Peyer's patch (tissue), 4 donors: ENCODE measurements at regions not wholly inside any gene's neighbourhood (a gene's known extent, or its start where the extent isn't known, plus 50 kb on each side); places are given as distances from the start of the nearest gene placed in this dataset.

Source experiments
- DNase-seq, 3 donors: peaks; one replicate each; pipeline ENCODE4 v3.0.0-alpha.2; 2017 to 2019
- H3K27ac ChIP-seq, 4 donors: fragments of 200-600 bp; sonication (generic); one replicate each; pipeline ENCODE4 v1.5.1; 2016 to 2019
- H3K27me3 ChIP-seq, 2 donors: fragments of 200-600 bp; sonication (generic); one replicate each; pipeline ENCODE4 v1.5.1; 2019
- H3K36me3 ChIP-seq, 3 donors: fragments of 200-600 bp; sonication (generic); one replicate each; pipeline ENCODE4 v1.5.1; 2016 to 2019
- H3K4me1 ChIP-seq, 4 donors: fragments of 200-600 bp; sonication (generic); one replicate each; pipeline ENCODE4 v1.5.1; 2016 to 2019
- H3K4me3 ChIP-seq, 4 donors: fragments of 200-600 bp; sonication (generic); 1 replicate in 3 of 4; 2 replicates in 1 of 4; pipeline ENCODE4 v1.5.1; 2016 to 2019; ENCODE audit warnings: mild to moderate bottlenecking in 1 of 4
- H3K9me3 ChIP-seq, 4 donors: fragments of 200-600 bp; sonication (generic); one replicate each; pipeline ENCODE4 v1.5.1; 2016 to 2019; ENCODE audit warnings: mild to moderate bottlenecking in 1 of 4
- POLR2A ChIP-seq, 2 donors: fragments of 450-650 bp; IDR thresholded peaks; one replicate each; pipeline ENCODE4 v1.5.1; 2017; ENCODE audit warnings: antibody characterized with exemption in 2 of 2, mild to moderate bottlenecking in 2 of 2, moderate library complexity in 2 of 2
- TF ChIP-seq, protein P1 (sequence below), 6 experiments: fragments of 450-650 bp in 4 of 6; fragments of 200-600 bp in 2 of 6; sonication (generic) in 1 of 6; IDR thresholded peaks; one replicate each; pipeline ENCODE4 v1.5.1; 2017 to 2019; ENCODE audit warnings: antibody characterized with exemption in 6 of 6, mild to moderate bottlenecking in 3 of 6, moderate library complexity in 1 of 6

DNA sequence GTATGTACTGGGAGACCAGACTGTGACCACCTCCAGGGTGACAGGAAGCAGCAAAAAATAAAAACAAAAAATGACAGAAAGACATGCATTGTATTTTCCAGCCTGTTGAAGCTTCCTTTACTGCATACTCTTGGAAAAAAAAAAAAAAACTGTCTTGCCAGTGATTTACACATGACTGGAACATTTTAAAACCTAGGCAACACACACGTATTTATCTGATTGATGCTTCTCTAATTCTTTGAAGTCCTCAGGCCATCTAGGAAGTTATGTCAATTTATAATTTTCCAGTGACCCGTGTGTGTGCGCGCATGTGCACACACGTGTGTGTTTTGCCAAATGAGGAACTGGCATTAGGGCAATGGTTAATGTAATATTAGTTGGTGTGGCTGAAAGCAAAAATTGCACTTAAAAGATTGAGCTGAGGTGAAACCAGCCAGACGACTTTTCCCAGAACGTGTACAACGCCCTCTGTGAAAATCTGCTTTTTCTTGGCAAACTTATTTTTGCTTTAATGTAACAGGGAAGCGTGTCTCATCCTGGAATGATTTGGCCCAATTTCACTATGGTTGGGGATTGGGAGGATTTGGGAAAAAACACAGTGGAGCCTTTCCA is 315.2 kb downstream of the TFAP2A start:
- no peak for DNase-seq
- no peaks in the 10 kb centered on the region for H3K9me3 ChIP-seq
- no peaks in the 10 kb centered on the region for H3K27me3 ChIP-seq
- TF ChIP-seq, protein P1, sequence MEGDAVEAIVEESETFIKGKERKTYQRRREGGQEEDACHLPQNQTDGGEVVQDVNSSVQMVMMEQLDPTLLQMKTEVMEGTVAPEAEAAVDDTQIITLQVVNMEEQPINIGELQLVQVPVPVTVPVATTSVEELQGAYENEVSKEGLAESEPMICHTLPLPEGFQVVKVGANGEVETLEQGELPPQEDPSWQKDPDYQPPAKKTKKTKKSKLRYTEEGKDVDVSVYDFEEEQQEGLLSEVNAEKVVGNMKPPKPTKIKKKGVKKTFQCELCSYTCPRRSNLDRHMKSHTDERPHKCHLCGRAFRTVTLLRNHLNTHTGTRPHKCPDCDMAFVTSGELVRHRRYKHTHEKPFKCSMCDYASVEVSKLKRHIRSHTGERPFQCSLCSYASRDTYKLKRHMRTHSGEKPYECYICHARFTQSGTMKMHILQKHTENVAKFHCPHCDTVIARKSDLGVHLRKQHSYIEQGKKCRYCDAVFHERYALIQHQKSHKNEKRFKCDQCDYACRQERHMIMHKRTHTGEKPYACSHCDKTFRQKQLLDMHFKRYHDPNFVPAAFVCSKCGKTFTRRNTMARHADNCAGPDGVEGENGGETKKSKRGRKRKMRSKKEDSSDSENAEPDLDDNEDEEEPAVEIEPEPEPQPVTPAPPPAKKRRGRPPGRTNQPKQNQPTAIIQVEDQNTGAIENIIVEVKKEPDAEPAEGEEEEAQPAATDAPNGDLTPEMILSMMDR (IDR thresholded peaks at IDR 0.05), result no peak
- TF ChIP-seq POLR2A (IDR thresholded peaks at IDR 0.05), result no peak
- H3K36me3 ChIP-seq, result no peaks in the 10 kb centered on the region
- no peak overlapping the region for H3K27ac ChIP-seq
- H3K4me1 ChIP-seq, result no peaks in the 10 kb centered on the region
- H3K4me3 ChIP-seq, result no peak overlapping the region

DNA sequence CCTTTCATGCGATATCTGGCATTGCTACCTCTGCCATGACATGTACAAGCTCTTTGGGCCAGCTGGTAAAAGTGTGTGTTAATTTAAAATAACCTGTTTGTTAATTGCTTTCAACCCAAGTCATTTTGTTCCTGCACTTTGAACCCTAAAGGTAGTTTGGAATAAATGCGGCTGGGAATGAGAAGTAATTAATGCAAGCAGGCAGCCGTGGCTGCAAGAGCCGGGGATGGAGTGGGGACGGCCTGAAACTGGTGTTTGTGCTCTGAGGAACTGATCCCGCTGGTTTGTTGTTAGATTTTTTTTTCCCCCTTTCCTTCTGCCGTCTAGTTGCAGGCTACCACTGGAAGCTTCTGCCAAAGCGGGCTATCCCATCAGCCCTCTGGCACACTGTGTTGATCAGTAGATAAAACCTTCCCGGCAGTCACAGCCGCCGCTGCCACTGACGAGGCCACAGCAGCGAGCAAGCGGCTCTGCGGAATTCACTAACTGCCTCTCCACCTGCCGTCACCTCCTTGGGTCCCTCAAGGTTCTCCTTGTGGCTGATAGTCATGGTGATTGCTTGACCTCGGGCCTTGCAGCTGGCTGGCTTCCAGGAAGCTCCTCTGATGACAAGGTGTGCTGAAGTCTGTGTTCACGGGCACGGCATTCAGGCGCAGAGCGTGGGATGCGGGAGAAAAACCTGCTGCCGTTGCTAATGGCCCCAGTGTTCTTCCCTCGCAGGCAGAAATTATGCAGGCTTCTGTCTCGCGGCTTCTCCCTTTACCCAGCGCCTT is 315.9 kb downstream of the TFAP2A start:
- Histone ChIP-seq H3K27me3 (no peaks in the 10 kb centered on the region), H3K36me3 (no peaks in the 10 kb centered on the region), H3K4me1 (no peaks in the 10 kb centered on the region), H3K4me3 (peak overlapping the region in 1 of 4 donors; percentile 12), H3K9me3 (no peaks in the 10 kb centered on the region), H3K27ac (no peak overlapping the region)
- no peak for DNase-seq
- TF ChIP-seq, protein P1 (IDR thresholded peaks at IDR 0.05), result no peak
- no peak for TF ChIP-seq POLR2A (IDR thresholded peaks at IDR 0.05)

DNA sequence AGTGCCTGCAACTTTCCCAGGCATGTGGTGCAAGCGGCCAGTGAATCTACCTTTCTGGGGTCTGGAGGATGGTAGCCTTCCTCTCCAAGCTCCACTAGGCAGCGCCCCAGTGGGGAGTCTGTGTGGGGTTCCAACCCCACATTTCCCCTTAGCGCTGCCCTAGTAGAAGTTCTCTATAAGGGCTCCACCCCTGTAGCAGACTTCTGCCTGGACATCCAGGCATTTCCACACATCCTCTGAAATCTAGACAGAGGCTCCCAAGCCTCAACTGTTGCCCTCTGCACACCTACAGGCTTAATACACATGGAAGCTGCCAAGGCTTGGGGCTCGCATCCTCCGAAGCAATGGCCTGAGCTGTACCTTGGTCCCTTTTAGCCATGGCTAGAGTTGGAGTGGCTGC is 321.6 kb downstream of the TFAP2A start:
- H3K36me3 ChIP-seq, result no peaks in the 10 kb centered on the region
- no peaks in the 10 kb centered on the region for H3K27me3 ChIP-seq
- no peak overlapping the region for H3K4me3 ChIP-seq
- TF ChIP-seq, protein P1 (IDR thresholded peaks at IDR 0.05), result no peak
- TF ChIP-seq POLR2A (IDR thresholded peaks at IDR 0.05), result no peak
- H3K4me1 ChIP-seq, result no peaks in the 10 kb centered on the region
- peaks cover 0 to 4% (median 0%) of the 10 kb centered on the region in 4 donors for H3K9me3 ChIP-seq
- no peak for DNase-seq
- H3K27ac ChIP-seq, result no peak overlapping the region

DNA sequence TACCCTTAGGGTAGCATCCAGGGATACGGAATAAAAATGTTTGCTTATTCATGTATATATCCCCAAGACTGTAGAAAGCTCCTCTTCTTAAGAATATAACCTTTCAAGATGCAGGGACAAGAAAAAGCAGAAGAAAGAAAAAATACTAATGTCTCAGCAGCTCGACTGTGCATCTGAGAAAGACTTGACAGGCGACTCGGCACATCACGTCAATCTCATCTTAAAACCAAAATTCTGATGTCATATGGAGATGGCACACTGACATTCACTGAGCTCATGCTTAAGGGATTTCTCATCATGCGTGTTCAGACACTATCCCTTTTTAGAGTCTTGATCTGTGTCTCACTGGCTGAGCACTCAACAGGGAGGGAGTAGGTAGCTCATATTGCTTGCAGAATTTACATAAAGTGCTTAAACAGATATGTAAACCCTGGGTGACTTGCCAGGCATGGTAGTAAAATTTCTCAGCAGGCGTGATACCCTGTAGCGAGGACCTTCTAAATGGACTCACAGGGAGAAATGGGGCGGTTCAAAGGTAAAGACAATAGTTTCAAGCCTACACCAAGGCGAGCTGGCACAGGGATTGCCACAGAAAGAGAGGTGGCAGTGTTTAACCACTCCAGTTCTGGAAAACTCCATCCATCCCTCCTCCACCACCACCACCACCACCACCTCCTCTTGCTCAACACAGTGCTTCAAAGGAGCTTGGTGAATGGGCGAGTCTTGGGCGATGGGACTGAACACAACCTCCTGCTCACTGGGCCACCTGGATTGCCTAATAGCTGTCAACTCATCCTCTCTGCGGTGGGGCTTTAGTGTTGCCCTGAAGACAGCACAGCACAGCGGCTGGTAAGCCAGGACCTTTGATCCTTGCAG is 330.5 kb downstream of the TFAP2A start:
- TF ChIP-seq POLR2A (IDR thresholded peaks at IDR 0.05), result no peak
- TF ChIP-seq, protein P1 (IDR thresholded peaks at IDR 0.05), result no peak
- H3K4me1 ChIP-seq, result no peaks in the 10 kb centered on the region

DNA sequence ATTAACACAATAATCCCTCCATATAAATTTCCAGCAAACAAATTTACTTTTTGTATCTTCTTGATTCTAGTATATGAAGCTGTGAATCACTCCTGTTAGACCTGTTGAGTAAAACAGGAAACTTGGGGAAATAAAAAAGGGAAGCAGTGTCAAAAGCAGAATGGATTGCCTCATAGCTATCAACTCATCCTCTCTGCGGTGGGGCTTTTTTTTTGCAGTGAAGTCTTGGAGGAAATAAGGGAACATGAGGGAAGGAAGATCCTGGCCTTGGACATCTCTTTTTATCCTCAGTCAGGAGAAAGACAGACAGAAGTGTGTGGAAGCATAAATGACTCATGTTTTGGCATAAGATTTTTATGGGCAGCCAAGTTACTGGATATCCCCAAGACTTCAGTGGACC is 332.5 kb downstream of the TFAP2A start:
- no peak overlapping the region for H3K27ac ChIP-seq
- H3K9me3 ChIP-seq, result no peaks in the 10 kb centered on the region
- TF ChIP-seq, protein P1 (IDR thresholded peaks at IDR 0.05), result no peak
- no peak for TF ChIP-seq POLR2A (IDR thresholded peaks at IDR 0.05)
- H3K4me3 ChIP-seq, result no peak overlapping the region
- H3K27me3 ChIP-seq, result no peaks in the 10 kb centered on the region
- no peaks in the 10 kb centered on the region for H3K36me3 ChIP-seq
- no peak for DNase-seq
- no peaks in the 10 kb centered on the region for H3K4me1 ChIP-seq

More for the DNA sequence above, 330.5 kb downstream of the TFAP2A start:
- Histone ChIP-seq H3K27ac (no peak overlapping the region), H3K9me3 (no peaks in the 10 kb centered on the region), H3K36me3 (no peaks in the 10 kb centered on the region), H3K27me3 (no peaks in the 10 kb centered on the region), H3K4me3 (no peak overlapping the region)
- no peak for DNase-seq
